Astrocyte (in vitro differentiated cells and primary cell): ENCODE measurements at regions not wholly inside any gene's neighbourhood (a gene's known extent, or its start where the extent isn't known, plus 50 kb on each side); places are given as distances from the start of the nearest gene placed in this dataset.

Experiments used
- DNase-seq: peaks from one replicate; pipeline ENCODE4 v3.0.0-alpha.2; 2010; ENCODE audit warnings: low read depth
- FAIRE-seq: peaks from 2 replicates; lab custom pipeline; 2011; peaks lifted over from hg19 to GRCh38; lab: Jason Lieb, UNC
- H2AFZ ChIP-seq: 2 replicates; pipeline ENCODE4 v1.6.0; 2012; ENCODE audit warnings: low read depth, low read length, inconsistent platforms
- H3K27ac ChIP-seq: 2 replicates; pipeline ENCODE4 v1.5.1; 2011; ENCODE audit warnings: low read depth, low read length, inconsistent platforms
- H3K27me3 ChIP-seq: 2 replicates; pipeline ENCODE4 v1.6.0; 2011; ENCODE audit warnings: low read length, inconsistent platforms; ENCODE audit not compliant: insufficient read depth
- H3K36me3 ChIP-seq: 2 replicates; pipeline ENCODE4 v1.5.1; 2011; ENCODE audit warnings: low read length, inconsistent platforms; ENCODE audit not compliant: insufficient read depth
- H3K4me1 ChIP-seq: 2 replicates; pipeline ENCODE4 v1.5.1; 2011; ENCODE audit warnings: low read length, inconsistent platforms; ENCODE audit not compliant: insufficient read depth
- H3K4me2 ChIP-seq: 2 replicates; pipeline ENCODE4 v1.6.0; 2012; ENCODE audit warnings: low read length, inconsistent platforms
- H3K4me3 ChIP-seq: 2 replicates; pipeline ENCODE4 v1.5.1; 2011; ENCODE audit warnings: low read depth, mild to moderate bottlenecking, low read length, inconsistent platforms; ENCODE audit not compliant: insufficient read depth
- H3K79me2 ChIP-seq: 2 replicates; pipeline ENCODE4 v1.6.0; 2012; ENCODE audit warnings: mild to moderate bottlenecking, low read length, inconsistent platforms; ENCODE audit not compliant: insufficient read depth
- H3K9ac ChIP-seq: 2 replicates; pipeline ENCODE4 v1.6.0; 2012; ENCODE audit warnings: mild to moderate bottlenecking, low read length, inconsistent platforms
- H3K9me3 ChIP-seq: 2 replicates; pipeline ENCODE4 v1.5.1; 2012; ENCODE audit warnings: low read depth, mild to moderate bottlenecking, low read length, inconsistent platforms; ENCODE audit not compliant: insufficient read depth
- H4K20me1 ChIP-seq: 2 replicates; pipeline ENCODE4 v1.6.0; 2012; ENCODE audit warnings: low read length, inconsistent platforms; ENCODE audit not compliant: insufficient read depth
- H3K27ac Mint-ChIP-seq: one replicate; pipeline ENCODE4 v1.8.0; 2021; ENCODE audit warnings: mild to moderate bottlenecking, mixed read lengths; ENCODE audit not compliant: unreplicated experiment
- H3K27me3 Mint-ChIP-seq: one replicate; pipeline ENCODE4 v1.8.0; 2021; ENCODE audit warnings: low read depth, mixed read lengths; ENCODE audit not compliant: unreplicated experiment
- H3K36me3 Mint-ChIP-seq: one replicate; pipeline ENCODE4 v1.8.0; 2021; ENCODE audit warnings: low read depth, mixed read lengths; ENCODE audit not compliant: unreplicated experiment
- H3K4me1 Mint-ChIP-seq: one replicate; pipeline ENCODE4 v1.8.0; 2021; ENCODE audit warnings: low read depth, mixed read lengths; ENCODE audit not compliant: unreplicated experiment
- H3K4me3 Mint-ChIP-seq: one replicate; pipeline ENCODE4 v1.8.0; 2021; ENCODE audit warnings: mild to moderate bottlenecking, moderate library complexity, mixed read lengths; ENCODE audit not compliant: unreplicated experiment
- H3K9me3 Mint-ChIP-seq: one replicate; pipeline ENCODE4 v1.8.0; 2021; ENCODE audit warnings: mild to moderate bottlenecking, mixed read lengths; ENCODE audit not compliant: unreplicated experiment
- EZH2 ChIP-seq: IDR thresholded peaks from 2 replicates; pipeline ENCODE4 v1.6.1; 2012; ENCODE audit warnings: mild to moderate bottlenecking, low read length, inconsistent platforms; ENCODE audit not compliant: insufficient read depth
- TF ChIP-seq, protein P1 (sequence below): IDR thresholded peaks from 2 replicates; pipeline ENCODE4 v1.5.1; 2011; ENCODE audit warnings: low read depth, mild to moderate bottlenecking, inconsistent platforms, low read length, moderate library complexity; ENCODE audit not compliant: insufficient read depth

DNA sequence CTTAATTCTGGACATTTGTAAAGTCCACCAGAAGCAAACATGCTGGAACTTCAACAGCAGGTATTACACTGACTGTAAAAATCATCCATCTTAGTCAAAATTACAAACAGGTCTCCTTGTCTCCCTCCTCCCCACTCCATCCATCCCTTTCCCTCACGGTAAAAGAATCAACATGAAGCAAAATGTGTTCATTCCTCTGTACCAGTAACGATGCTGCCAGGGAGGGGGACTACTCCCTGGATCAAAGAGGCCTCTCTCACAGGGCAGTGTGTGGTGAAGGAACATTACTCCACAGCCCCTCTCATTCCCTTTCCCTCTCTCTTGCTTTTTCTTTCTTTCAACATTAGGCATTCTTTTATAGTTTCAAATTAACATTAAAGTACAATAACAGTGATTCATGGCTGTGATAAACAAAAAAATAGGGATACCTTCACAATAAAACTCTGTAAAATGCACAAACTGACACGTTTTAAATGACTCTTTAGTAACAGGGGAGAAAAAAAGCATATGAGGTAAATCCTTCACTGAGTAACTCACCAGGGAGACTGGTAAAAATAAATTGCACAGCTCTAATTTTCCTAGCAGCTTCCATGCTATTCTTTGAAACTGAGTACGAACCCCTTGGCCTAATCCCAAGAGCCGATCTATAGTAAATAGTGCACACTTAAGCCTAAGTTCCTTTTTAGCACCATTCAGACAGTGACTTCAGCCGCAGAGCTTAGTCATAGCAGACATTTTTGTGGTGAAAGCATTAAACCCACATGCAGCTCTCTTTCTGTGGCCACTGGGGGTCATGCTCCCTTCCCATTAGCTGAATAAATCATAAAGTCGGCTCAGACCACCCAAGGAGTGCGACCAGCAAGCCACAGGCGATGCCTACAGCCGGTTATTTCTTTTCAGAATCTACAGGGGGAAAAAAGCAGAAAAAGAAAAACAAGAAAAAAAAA, 215.6 kb upstream of the GYPA start:
- H3K27ac Mint-ChIP-seq = peak overlapping the region; percentile 92
- FAIRE-seq = peak; percentile 99
- peak overlapping the region; percentile 68 for H3K4me2 ChIP-seq

GRCh38 chr4:144356941-144357381, 216.4 kb upstream of the GYPA start:
- Histone ChIP-seq H3K27ac (peak overlapping the region; percentile 28), H4K20me1 (no peaks in the 10 kb centered on the region), H3K36me3 (no peaks in the 10 kb centered on the region), H3K9ac (no peak overlapping the region), H3K4me2 (peak overlapping the region; percentile 68), H3K9me3 (no peaks in the 10 kb centered on the region), H3K27me3 (peaks cover 28% of the 10 kb centered on the region), H3K4me3 (peak overlapping the region; percentile 13), H3K4me1 (peaks cover 31% of the 10 kb centered on the region), H2AFZ (no peak overlapping the region), H3K79me2 (no peaks in the 10 kb centered on the region)
- FAIRE-seq = no peak
- no peak for TF ChIP-seq EZH2
- TF ChIP-seq, protein P1, sequence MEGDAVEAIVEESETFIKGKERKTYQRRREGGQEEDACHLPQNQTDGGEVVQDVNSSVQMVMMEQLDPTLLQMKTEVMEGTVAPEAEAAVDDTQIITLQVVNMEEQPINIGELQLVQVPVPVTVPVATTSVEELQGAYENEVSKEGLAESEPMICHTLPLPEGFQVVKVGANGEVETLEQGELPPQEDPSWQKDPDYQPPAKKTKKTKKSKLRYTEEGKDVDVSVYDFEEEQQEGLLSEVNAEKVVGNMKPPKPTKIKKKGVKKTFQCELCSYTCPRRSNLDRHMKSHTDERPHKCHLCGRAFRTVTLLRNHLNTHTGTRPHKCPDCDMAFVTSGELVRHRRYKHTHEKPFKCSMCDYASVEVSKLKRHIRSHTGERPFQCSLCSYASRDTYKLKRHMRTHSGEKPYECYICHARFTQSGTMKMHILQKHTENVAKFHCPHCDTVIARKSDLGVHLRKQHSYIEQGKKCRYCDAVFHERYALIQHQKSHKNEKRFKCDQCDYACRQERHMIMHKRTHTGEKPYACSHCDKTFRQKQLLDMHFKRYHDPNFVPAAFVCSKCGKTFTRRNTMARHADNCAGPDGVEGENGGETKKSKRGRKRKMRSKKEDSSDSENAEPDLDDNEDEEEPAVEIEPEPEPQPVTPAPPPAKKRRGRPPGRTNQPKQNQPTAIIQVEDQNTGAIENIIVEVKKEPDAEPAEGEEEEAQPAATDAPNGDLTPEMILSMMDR = no peak
- no peak for DNase-seq
- Mint-ChIP-seq H3K9me3 (peaks cover 5% of the 10 kb centered on the region), H3K27me3 (peaks cover 10% of the 10 kb centered on the region), H3K27ac (peak overlapping the region; percentile 91), H3K4me1 (peaks cover 67% of the 10 kb centered on the region), H3K36me3 (peaks cover 2% of the 10 kb centered on the region), H3K4me3 (no peak overlapping the region)

More for the DNA sequence above, 215.6 kb upstream of the GYPA start:
- Histone ChIP-seq H3K36me3 (no peaks in the 10 kb centered on the region), H3K4me1 (peaks cover 35% of the 10 kb centered on the region), H3K79me2 (no peaks in the 10 kb centered on the region), H3K9ac (peak overlapping the region; percentile 2), H3K4me3 (no peak overlapping the region), H3K9me3 (no peaks in the 10 kb centered on the region), H2AFZ (no peak overlapping the region), H4K20me1 (no peaks in the 10 kb centered on the region), H3K27me3 (peaks cover 19% of the 10 kb centered on the region), H3K27ac (peak overlapping the region; percentile 7)
- Mint-ChIP-seq H3K27me3 (peaks cover 4% of the 10 kb centered on the region), H3K4me1 (peaks cover 73% of the 10 kb centered on the region), H3K4me3 (peak overlapping the region; percentile 57), H3K36me3 (peaks cover 2% of the 10 kb centered on the region), H3K9me3 (no peaks in the 10 kb centered on the region)
- peak; percentile 99 for DNase-seq
- TF ChIP-seq EZH2 = no peak
- TF ChIP-seq, protein P1 = no peak
